ENCODE measurements at regions not wholly inside any gene's neighbourhood (a gene's known extent, or its start where the extent isn't known, plus 50 kb on each side); places are given as distances from the start of the nearest gene placed in this dataset.

GRCh38 chr7:53470336-53470970 is 435.0 kb downstream of the POM121L12 start:
- intact Hi-C loops (cut with micrococcal nuclease): no loop called here
- H3K4me1 ChIP-seq (ENCODE audit: control insufficient read depth in 1 of 2, insufficient read depth in 2 of 2, low read length in 2 of 2): no peaks in the 10 kb centered on the region
- ATAC-seq: no peak
- POLR2A ChIA-PET: no interaction called here
- RAD21 ChIA-PET (ENCODE audit: low non-redundant PET in 1 of 2, low total read pairs in 2 of 2, uncharacterized antibody in 2 of 2, unreplicated experiment in 2 of 2): no interaction called here
- H4K20me1 ChIP-seq (ENCODE audit: insufficient read depth): no peaks in the 10 kb centered on the region
- H3K27ac ChIP-seq (ENCODE audit: low read depth, low read length): no peak overlapping the region
- CTCF ChIA-PET: no interaction called here
- H3K9ac ChIP-seq (ENCODE audit: low read length): no peak overlapping the region
- no peak overlapping the region for H2AFZ ChIP-seq (ENCODE audit: low read depth, low read length, poor library complexity, severe bottlenecking)
- peaks cover 11 to 18% of the 10 kb centered on the region in 2 experiments; a peak in 3 of 4 replicates for H3K9me3 ChIP-seq (ENCODE audit: control insufficient read depth in 1 of 2, insufficient read depth in 1 of 2, low read depth in 1 of 2, low read length in 2 of 2)
- H3K4me3 ChIP-seq (replicated peaks in 1 of 2; ENCODE audit: low read depth in 1 of 2, low read length in 2 of 2): no peak overlapping the region
- no peak for DNase-seq (ENCODE audit: low read depth, low spot score)
- no TSS peak for BruUV-seq (replicated peaks)
- no peaks in the 10 kb centered on the region for H3K27me3 ChIP-seq (ENCODE audit: insufficient read depth, low read length)
- no peak for TF ChIP-seq FOSL1 (IDR thresholded peaks at IDR 0.05; ENCODE audit: low read depth)
- TF ChIP-seq ELF1 (IDR thresholded peaks at IDR 0.05; ENCODE audit: borderline replicate concordance, low read depth): no peak
- TF ChIP-seq ZFX (IDR thresholded peaks at IDR 0.05): no peak
- no peak for TF ChIP-seq ZNF274 (IDR thresholded peaks at IDR 0.05; ENCODE audit: low read depth, low read length)
- no peak for TF ChIP-seq TCF7L2 (IDR thresholded peaks at IDR 0.05; ENCODE audit: borderline replicate concordance, extremely low read depth, insufficient read depth, insufficient read length)
- no peak for TF ChIP-seq POLR2A (IDR thresholded peaks at IDR 0.05; ENCODE audit: borderline replicate concordance, extremely low read depth, insufficient read depth, insufficient read length)
- no peak for TF ChIP-seq SRF (IDR thresholded peaks at IDR 0.05; ENCODE audit: low read depth)
- TF ChIP-seq CTCF (IDR thresholded peaks at IDR 0.05 in 2 of 3, conservative IDR thresholded peaks at IDR 0.05 in 1 of 3; ENCODE audit: borderline replicate concordance in 1 of 3, insufficient read depth in 1 of 3, low read depth in 2 of 3, low read length in 2 of 3): no peak
- TF ChIP-seq CEBPB (IDR thresholded peaks at IDR 0.05; ENCODE audit: low read depth): no peak
- no peak for TF ChIP-seq YY1 (IDR thresholded peaks at IDR 0.05; ENCODE audit: extremely low read depth, insufficient replicate concordance, low read depth, low read length)
- no peaks in the 10 kb centered on the region for H3K79me2 ChIP-seq (ENCODE audit: insufficient read depth, low read length)
- no peaks in the 10 kb centered on the region for H3K9me2 ChIP-seq (ENCODE audit: insufficient read depth)
- no peak overlapping the region for H3K4me2 ChIP-seq (ENCODE audit: low read length)
- H3K36me3 ChIP-seq (ENCODE audit: control insufficient read depth in 1 of 2, insufficient read depth in 2 of 2, low read length in 2 of 2): no peaks in the 10 kb centered on the region

Measured in HCT116 (cell line).